DND-41 (cell line): ENCODE measurements at regions not wholly inside any gene's neighbourhood (a gene's known extent, or its start where the extent isn't known, plus 50 kb on each side); places are given as distances from the start of the nearest gene placed in this dataset.
"Not testable (repeated sequence)": the region's sequence is repeated elsewhere in the genome, so short reads cannot be mapped to it uniquely, and the experiment has no call there.

ENCODE experiments used
- ATAC-seq: fragments of 200-7000 bp; cut with Tn5 transposase; 3 replicates; pipeline ENCODE4 v1.9.1; 2021; ENCODE audit warnings: low read depth; ENCODE audit not compliant: insufficient read depth
- DNase-seq: peaks from one replicate; pipeline ENCODE4 v3.0.0-alpha.2; 2020
- H2AFZ ChIP-seq: 2 replicates; pipeline ENCODE4 v1.6.0; 2012; ENCODE audit warnings: low read depth, low read length
- H3K27ac ChIP-seq: 2 replicates; pipeline ENCODE4 v1.5.1; 2012; ENCODE audit warnings: low read length, inconsistent platforms
- H3K27me3 ChIP-seq: fragments of 200-600 bp; sonication (generic); 2 replicates; pipeline ENCODE4 v1.6.0; 2012; ENCODE audit warnings: low read length, mild to moderate bottlenecking, inconsistent platforms; ENCODE audit not compliant: insufficient read depth, poor library complexity
- H3K36me3 ChIP-seq: 2 replicates; pipeline ENCODE4 v1.5.1; 2012; ENCODE audit warnings: low read length, inconsistent platforms; ENCODE audit not compliant: insufficient read depth
- H3K4me1 ChIP-seq: 2 replicates; pipeline ENCODE4 v1.5.1; 2012; ENCODE audit warnings: mild to moderate bottlenecking, low read length; ENCODE audit not compliant: insufficient read depth
- H3K4me2 ChIP-seq: 2 replicates; pipeline ENCODE4 v1.6.0; 2012; ENCODE audit warnings: mild to moderate bottlenecking, moderate library complexity, low read length, inconsistent platforms; ENCODE audit not compliant: insufficient read depth
- H3K4me3 ChIP-seq, 2 experiments: fragments of 200-600 bp in 1 of 2; shearing (Covaris generic) in 1 of 2; 2 replicates each; pipeline ENCODE4 v1.5.1; 2012 to 2016; ENCODE audit warnings: inconsistent platforms in 2 of 2, low read length in 2 of 2, mild to moderate bottlenecking in 2 of 2, low read depth in 1 of 2, moderate library complexity in 1 of 2
- H3K79me2 ChIP-seq: 2 replicates; pipeline ENCODE4 v1.6.0; 2012; ENCODE audit warnings: low read length, inconsistent platforms; ENCODE audit not compliant: insufficient read depth
- H3K9ac ChIP-seq: 2 replicates; pipeline ENCODE4 v1.6.0; 2012; ENCODE audit warnings: low read depth, mild to moderate bottlenecking, inconsistent platforms, low read length, moderate library complexity
- H3K9me3 ChIP-seq: 2 replicates; pipeline ENCODE4 v1.5.1; 2012; ENCODE audit warnings: low read length, moderate library complexity, mild to moderate bottlenecking, inconsistent platforms; ENCODE audit not compliant: insufficient read depth, severe bottlenecking
- H4K20me1 ChIP-seq: 2 replicates; pipeline ENCODE4 v1.6.0; 2012; ENCODE audit warnings: low read length; ENCODE audit not compliant: insufficient read depth
- CTCF ChIP-seq: IDR thresholded peaks from 2 replicates; pipeline ENCODE4 v1.5.1; 2012; ENCODE audit warnings: borderline replicate concordance, low read length, moderate library complexity, mild to moderate bottlenecking; ENCODE audit not compliant: poor library complexity, severe bottlenecking; ENCODE audit errors: extremely low read depth
- EZH2 ChIP-seq: IDR thresholded peaks from 3 replicates; pipeline ENCODE4 v1.6.1; 2012; ENCODE audit warnings: borderline replicate concordance, low read depth, mild to moderate bottlenecking, moderate library complexity, low read length, inconsistent platforms; ENCODE audit not compliant: severe bottlenecking

- H3K9ac ChIP-seq, result no peak overlapping the region
- H3K79me2 ChIP-seq, result no peaks in the 10 kb centered on the region
- no peaks in the 10 kb centered on the region for H4K20me1 ChIP-seq
- no peak overlapping the region for H3K4me3 ChIP-seq
- H3K27me3 ChIP-seq, result no peaks in the 10 kb centered on the region
- H3K9me3 ChIP-seq, result no peaks in the 10 kb centered on the region
- H3K4me2 ChIP-seq, result no peak overlapping the region
- no peak for TF ChIP-seq EZH2
- TF ChIP-seq CTCF, result no peak
- no peak overlapping the region for H2AFZ ChIP-seq
- no peak overlapping the region for H3K27ac ChIP-seq
- ATAC-seq (no peak), DNase-seq (no peak)
- no peaks in the 10 kb centered on the region for H3K36me3 ChIP-seq
- no peaks in the 10 kb centered on the region for H3K4me1 ChIP-seq
Measured at GRCh38 chr13:58376349-58376748, 744.8 kb downstream of the PCDH17 start.

DNA sequence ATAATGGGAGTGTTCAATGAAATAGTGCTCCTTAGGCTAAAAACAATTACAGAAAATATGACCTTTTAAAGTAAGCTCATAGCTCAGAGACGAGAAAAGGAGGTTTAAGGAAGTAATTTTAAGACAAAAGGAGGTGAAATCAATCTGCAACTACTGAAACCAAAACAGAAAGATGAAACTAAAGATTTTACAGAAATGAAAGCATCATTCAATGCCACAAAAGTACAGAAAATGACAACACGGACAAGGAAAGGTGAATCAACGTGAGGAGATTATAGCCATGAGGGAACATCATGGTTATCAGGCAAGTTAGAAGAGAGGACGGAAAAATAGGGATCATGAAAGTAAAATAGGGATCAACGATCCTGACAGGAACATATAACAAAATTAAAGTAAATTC is 745.2 kb downstream of the PCDH17 start:
- Histone ChIP-seq H2AFZ (no peak overlapping the region), H3K27ac (no peak overlapping the region), H3K9ac (no peak overlapping the region), H3K79me2 (no peaks in the 10 kb centered on the region), H3K4me2 (no peak overlapping the region), H3K9me3 (no peaks in the 10 kb centered on the region), H3K4me1 (no peaks in the 10 kb centered on the region), H4K20me1 (no peaks in the 10 kb centered on the region), H3K36me3 (no peaks in the 10 kb centered on the region), H3K4me3 (no peak overlapping the region), H3K27me3 (no peaks in the 10 kb centered on the region)
- DNase-seq, result no peak
- TF ChIP-seq EZH2, result no peak
- no peak for TF ChIP-seq CTCF
- ATAC-seq, result no peak

DNA sequence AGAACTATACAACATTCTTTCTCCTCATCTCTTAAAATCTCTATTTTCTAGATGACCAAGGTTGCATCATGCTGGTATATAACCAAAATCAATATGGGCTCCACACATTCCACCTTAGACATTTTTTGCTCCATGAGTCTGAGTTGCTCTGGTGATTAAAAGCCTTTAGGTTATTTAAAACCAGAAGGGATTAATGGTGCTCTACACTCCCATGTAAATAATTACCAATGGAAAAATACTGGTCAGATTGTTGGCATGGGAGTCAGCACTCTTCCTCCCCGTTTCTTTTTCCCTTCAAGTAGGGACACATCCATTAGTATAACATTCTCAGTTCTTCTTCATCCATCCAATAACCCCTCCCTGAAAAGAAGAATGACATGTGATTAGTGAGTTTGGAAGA is 747.7 kb downstream of the PCDH17 start:
- DNase-seq (no peak), ATAC-seq (no peak)
- Histone ChIP-seq H3K27me3 (no peaks in the 10 kb centered on the region), H3K4me3 (no peak overlapping the region), H3K4me2 (no peak overlapping the region), H2AFZ (no peak overlapping the region), H3K9ac (no peak overlapping the region), H3K79me2 (no peaks in the 10 kb centered on the region), H3K9me3 (no peaks in the 10 kb centered on the region), H4K20me1 (no peaks in the 10 kb centered on the region), H3K36me3 (no peaks in the 10 kb centered on the region), H3K4me1 (no peaks in the 10 kb centered on the region), H3K27ac (no peak overlapping the region)
- TF ChIP-seq CTCF (no peak), EZH2 (no peak)

DNA sequence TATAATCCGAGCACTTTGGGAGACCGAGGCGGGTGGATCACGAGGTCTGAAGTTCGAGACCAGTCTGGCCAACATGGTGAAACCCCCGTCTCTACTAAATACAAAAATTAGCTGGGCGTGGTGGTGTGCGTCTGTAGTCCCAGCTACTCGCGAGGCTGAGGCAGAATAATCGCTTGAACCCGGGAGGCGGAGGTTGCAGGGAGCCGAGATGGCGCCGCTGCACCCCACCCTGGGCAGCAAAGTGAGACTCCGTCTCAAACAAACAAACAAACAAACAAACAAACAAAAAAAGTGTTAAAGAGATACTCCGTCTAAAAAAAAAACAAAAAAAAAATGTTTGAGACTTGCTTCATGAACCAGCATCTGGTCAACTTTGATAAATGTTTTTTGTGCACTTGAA is 753.8 kb downstream of the PCDH17 start:
- H3K4me1 ChIP-seq, H3K4me2 ChIP-seq, ATAC-seq, H3K36me3 ChIP-seq, H3K27ac ChIP-seq, H3K27me3 ChIP-seq, H4K20me1 ChIP-seq, H3K79me2 ChIP-seq, H3K9me3 ChIP-seq, H3K4me3 ChIP-seq, DNase-seq, H3K9ac ChIP-seq, H2AFZ ChIP-seq: not testable (repeated sequence)
